ENCODE measurements at regions not wholly inside any gene's neighbourhood (a gene's known extent, or its start where the extent isn't known, plus 50 kb on each side); places are given as distances from the start of the nearest gene placed in this dataset.

DNA sequence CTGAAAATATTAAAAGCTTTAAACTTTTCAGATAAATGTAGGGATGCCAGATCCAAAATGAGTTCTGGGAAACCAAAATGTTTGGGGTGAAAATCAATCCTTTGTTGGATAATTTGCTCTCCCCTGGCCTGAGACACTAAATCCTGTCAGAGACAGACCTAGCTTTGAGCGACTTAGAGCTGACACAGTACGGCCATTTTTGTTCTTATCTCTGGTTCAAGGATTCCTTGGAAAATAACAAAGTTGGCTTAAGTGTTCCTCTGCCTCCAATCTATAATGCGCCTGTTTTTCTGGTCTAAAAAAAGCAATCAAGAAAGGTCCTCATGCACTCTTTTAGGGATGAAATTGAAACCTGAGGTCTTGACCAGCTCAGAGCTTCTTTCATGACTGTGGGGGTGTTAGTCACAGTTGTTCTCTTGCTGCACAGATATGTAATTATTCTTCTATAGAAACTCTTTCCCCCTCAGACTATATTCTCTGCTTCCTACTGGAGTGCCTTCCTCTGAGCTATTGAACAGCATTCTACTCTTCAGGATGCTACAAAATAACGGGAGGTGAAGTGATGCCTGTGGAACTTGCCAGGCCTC lies 52.3 kb upstream of the EGLN3 start:
- H3K27ac ChIP-seq: no peak overlapping the region
- TF ChIP-seq, protein P1, sequence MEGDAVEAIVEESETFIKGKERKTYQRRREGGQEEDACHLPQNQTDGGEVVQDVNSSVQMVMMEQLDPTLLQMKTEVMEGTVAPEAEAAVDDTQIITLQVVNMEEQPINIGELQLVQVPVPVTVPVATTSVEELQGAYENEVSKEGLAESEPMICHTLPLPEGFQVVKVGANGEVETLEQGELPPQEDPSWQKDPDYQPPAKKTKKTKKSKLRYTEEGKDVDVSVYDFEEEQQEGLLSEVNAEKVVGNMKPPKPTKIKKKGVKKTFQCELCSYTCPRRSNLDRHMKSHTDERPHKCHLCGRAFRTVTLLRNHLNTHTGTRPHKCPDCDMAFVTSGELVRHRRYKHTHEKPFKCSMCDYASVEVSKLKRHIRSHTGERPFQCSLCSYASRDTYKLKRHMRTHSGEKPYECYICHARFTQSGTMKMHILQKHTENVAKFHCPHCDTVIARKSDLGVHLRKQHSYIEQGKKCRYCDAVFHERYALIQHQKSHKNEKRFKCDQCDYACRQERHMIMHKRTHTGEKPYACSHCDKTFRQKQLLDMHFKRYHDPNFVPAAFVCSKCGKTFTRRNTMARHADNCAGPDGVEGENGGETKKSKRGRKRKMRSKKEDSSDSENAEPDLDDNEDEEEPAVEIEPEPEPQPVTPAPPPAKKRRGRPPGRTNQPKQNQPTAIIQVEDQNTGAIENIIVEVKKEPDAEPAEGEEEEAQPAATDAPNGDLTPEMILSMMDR (conservative IDR thresholded peaks at IDR 0.05): no peak

Data from VCaP (cell line).